HCT116 (cell line): ENCODE measurements at regions not wholly inside any gene's neighbourhood (a gene's known extent, or its start where the extent isn't known, plus 50 kb on each side); places are given as distances from the start of the nearest gene placed in this dataset.

ENCODE experiments used
- ATAC-seq: fragments of 200-7000 bp; cut with Tn5 transposase; 2 replicates; pipeline ENCODE4 v1.9.1; 2020; ENCODE audit warnings: mild to moderate bottlenecking, moderate library complexity
- BruUV-seq: library from RNA; stranded (reverse); fragments of 400-500 nt; replicated peaks from 2 replicates; lab custom pipeline; 2021; lab: Mats Ljungman, UMichigan
- CTCF ChIA-PET: fragments of 300-600 bp; sonication (Branson Sonifier 250); formaldehyde crosslinking; loops from one replicate; lab custom pipeline; 2021; ENCODE audit warnings: antibody characterized with exemption; lab: Charles Lee
- POLR2A ChIA-PET: fragments of 300-600, 350-600 bp; sonication (Branson Sonifier 250); formaldehyde crosslinking; loops from one replicate; lab custom pipeline; 2021; ENCODE audit warnings: antibody characterized with exemption; lab: Charles Lee
- RAD21 ChIA-PET, 2 experiments: fragments of 300-600 bp; sonication (Branson Sonifier 250); formaldehyde crosslinking; loops; one replicate each; lab custom pipeline; 2023; ENCODE audit warnings: low total read pairs in 2 of 2; ENCODE audit not compliant: uncharacterized antibody in 2 of 2, unreplicated experiment in 2 of 2, low non-redundant PET in 1 of 2; lab: Charles Lee
- DNase-seq: peaks from one replicate; pipeline ENCODE4 v3.0.0-alpha.2; 2010; ENCODE audit warnings: low read depth, low spot score
- H2AFZ ChIP-seq: fragments of 200-600 bp; shearing (Covaris generic), sonication (generic); 2 replicates; pipeline ENCODE4 v1.6.1; 2017; ENCODE audit warnings: low read depth, mixed run types, mixed read lengths, antibody characterized with exemption, low read length; ENCODE audit not compliant: poor library complexity, severe bottlenecking
- H3K27ac ChIP-seq: 2 replicates; pipeline ENCODE4 v1.5.1; 2012; ENCODE audit warnings: low read depth, low read length
- H3K27me3 ChIP-seq: fragments of 200-600 bp; sonication (generic); 2 replicates; pipeline ENCODE4 v1.6.1; 2016; ENCODE audit warnings: mixed run types, low read length, mixed read lengths; ENCODE audit not compliant: insufficient read depth
- H3K36me3 ChIP-seq, 2 experiments: fragments of 200-500 bp in 1 of 2; fragments of 200-600 bp in 1 of 2; sonication (Bioruptor generic) in 1 of 2; sonication (generic) in 1 of 2; 2 replicates each; pipeline versions ENCODE4 v1.5.1 to v1.6.1; 2014 to 2016; ENCODE audit warnings: low read length in 2 of 2, inconsistent platforms in 1 of 2, mixed read lengths in 1 of 2, mixed run types in 1 of 2; ENCODE audit not compliant: insufficient read depth in 2 of 2, control insufficient read depth in 1 of 2
- H3K4me1 ChIP-seq, 2 experiments: fragments of 200-600 bp in 1 of 2; sonication (generic) in 1 of 2; 2 replicates each; pipeline versions ENCODE4 v1.5.1 to v1.6.1; 2012 to 2017; ENCODE audit warnings: low read length in 2 of 2, inconsistent platforms in 1 of 2, mild to moderate bottlenecking in 1 of 2, mixed read lengths in 1 of 2, mixed run types in 1 of 2, moderate library complexity in 1 of 2; ENCODE audit not compliant: insufficient read depth in 2 of 2, control insufficient read depth in 1 of 2
- H3K4me2 ChIP-seq: fragments of 200-600 bp; sonication (generic); 2 replicates; pipeline ENCODE4 v1.6.1; 2017; ENCODE audit warnings: mixed run types, low read length, mixed read lengths
- H3K4me3 ChIP-seq, 2 experiments: fragments of 200-600 bp in 1 of 2; sonication (generic) in 1 of 2; replicated peaks in 1 of 2; 2 replicates each; pipeline ENCODE4 v1.5.1; 2011 to 2016; ENCODE audit warnings: low read length in 2 of 2, control low read depth in 1 of 2, low read depth in 1 of 2, mild to moderate bottlenecking in 1 of 2, mixed read lengths in 1 of 2, mixed run types in 1 of 2
- H3K79me2 ChIP-seq: fragments of 200-600 bp; sonication (generic); 2 replicates; pipeline ENCODE4 v1.6.1; 2017; ENCODE audit warnings: mild to moderate bottlenecking, mixed run types, low read length, moderate library complexity, mixed read lengths; ENCODE audit not compliant: insufficient read depth
- H3K9ac ChIP-seq: fragments of 200-600 bp; sonication (generic); 2 replicates; pipeline ENCODE4 v1.6.1; 2016; ENCODE audit warnings: low read length, mixed read lengths
- H3K9me2 ChIP-seq: fragments of 200-600 bp; sonication (generic), shearing (Covaris generic); 2 replicates; pipeline ENCODE4 v1.6.1; 2017; ENCODE audit warnings: mixed run types, mild to moderate bottlenecking, moderate library complexity; ENCODE audit not compliant: insufficient read depth
- H3K9me3 ChIP-seq, 2 experiments: fragments of 200-500 bp in 1 of 2; fragments of 200-600 bp in 1 of 2; sonication (Bioruptor generic) in 1 of 2; sonication (generic) in 1 of 2; 2 replicates each; pipeline ENCODE4 v1.6.1; 2014 to 2017; ENCODE audit warnings: low read length in 2 of 2, mixed read lengths in 2 of 2, inconsistent platforms in 1 of 2, low read depth in 1 of 2, mild to moderate bottlenecking in 1 of 2, mixed run types in 1 of 2, moderate library complexity in 1 of 2; ENCODE audit not compliant: control insufficient read depth in 1 of 2, insufficient read depth in 1 of 2
- H4K20me1 ChIP-seq: fragments of 200-600 bp; sonication (generic), shearing (Covaris generic); 2 replicates; pipeline ENCODE4 v1.6.1; 2017; ENCODE audit warnings: mixed run types, mild to moderate bottlenecking, moderate library complexity; ENCODE audit not compliant: insufficient read depth
- CBX3 ChIP-seq: IDR thresholded peaks from 2 replicates; pipeline ENCODE4 v1.6.1; 2012; ENCODE audit warnings: low read depth
- EGR1 ChIP-seq: IDR thresholded peaks from 2 replicates; pipeline ENCODE4 v1.6.1; 2012; ENCODE audit warnings: low read depth
- JUND ChIP-seq: IDR thresholded peaks from 2 replicates; pipeline ENCODE4 v1.6.1; 2012
- TCF7L2 ChIP-seq: IDR thresholded peaks from 2 replicates; pipeline ENCODE4 v1.7.0; 2011; ENCODE audit warnings: borderline replicate concordance, inconsistent platforms; ENCODE audit not compliant: insufficient read depth, insufficient read length; ENCODE audit errors: extremely low read depth
- ZFX ChIP-seq: fragments of 450-650 bp; IDR thresholded peaks from 2 replicates; pipeline ENCODE4 v1.6.1; 2017
- intact Hi-C: fragments of 100-400 bp; cut with micrococcal nuclease; formaldehyde crosslinking; loops from 2 replicates; pipeline ENCODE4 v1.10.0; 2022

DNA sequence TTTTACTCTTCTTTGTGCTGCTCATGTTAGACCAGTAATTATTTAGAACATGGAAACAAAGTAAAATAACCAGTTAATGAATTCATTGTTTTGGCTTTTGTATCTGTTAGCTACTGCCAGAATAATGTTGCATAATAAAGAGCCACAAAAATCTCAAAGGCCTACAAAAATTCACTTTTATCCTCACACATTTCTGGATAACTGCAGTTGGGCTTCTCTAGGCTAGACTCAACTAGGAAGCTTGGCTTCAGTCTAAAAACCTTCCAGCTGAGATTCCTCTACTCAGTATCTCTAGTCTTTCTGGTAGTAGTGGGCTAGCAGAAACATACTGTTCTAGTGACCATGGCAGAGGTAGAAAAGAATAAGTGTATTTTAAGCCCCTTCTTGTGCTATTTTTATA is 73.0 kb downstream of the FAT4 start:
- DNase-seq (no peak), ATAC-seq (no peak)
- Histone ChIP-seq H3K27ac (no peak overlapping the region), H3K36me3 (no peaks in the 10 kb centered on the region), H3K9ac (no peak overlapping the region), H2AFZ (no peak overlapping the region), H4K20me1 (no peaks in the 10 kb centered on the region), H3K4me2 (no peak overlapping the region), H3K79me2 (no peaks in the 10 kb centered on the region), H3K27me3 (no peaks in the 10 kb centered on the region), H3K9me2 (no peaks in the 10 kb centered on the region), H3K4me3 (no peak overlapping the region), H3K4me1 (0 out of 4 replicates have a peak, but pooled peaks cover 0 to 2% of the 10 kb centered on the region in 2 experiments), H3K9me3 (no peaks in the 10 kb centered on the region)
- BruUV-seq = no TSS peak
- ChIA-PET POLR2A (no interaction called here), RAD21 (no interaction called here), CTCF (no interaction called here)
- intact Hi-C loops = no loop called here
- TF ChIP-seq JUND (no peak), TCF7L2 (no peak), EGR1 (no peak)

DNA sequence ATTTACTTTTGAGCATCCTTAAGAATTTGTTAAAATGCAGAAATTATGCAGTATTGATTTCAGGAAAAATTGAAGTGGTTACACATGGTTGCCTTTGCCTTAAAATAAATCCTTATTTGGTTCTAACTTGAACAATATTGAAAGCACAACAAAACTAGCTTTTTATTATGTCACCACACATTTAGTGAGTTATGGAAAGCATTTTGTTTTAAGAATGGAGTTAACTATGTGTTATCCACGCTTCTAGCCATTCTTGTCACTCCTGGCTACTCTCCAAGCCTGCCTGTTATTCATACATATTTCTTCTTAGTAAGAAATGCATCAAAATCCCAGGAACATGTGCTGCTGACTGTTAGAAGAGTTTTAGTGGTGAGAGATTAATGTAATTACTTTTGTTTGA is 73.9 kb downstream of the FAT4 start:
- ChIA-PET CTCF (no interaction called here), POLR2A (no interaction called here), RAD21 (no interaction called here)
- no peaks in the 10 kb centered on the region for H3K79me2 ChIP-seq
- no peaks in the 10 kb centered on the region for H3K36me3 ChIP-seq
- no peak overlapping the region for H3K9ac ChIP-seq
- H2AFZ ChIP-seq = no peak overlapping the region
- H3K4me2 ChIP-seq = no peak overlapping the region
- H3K9me3 ChIP-seq = no peaks in the 10 kb centered on the region
- H3K27me3 ChIP-seq = no peaks in the 10 kb centered on the region
- BruUV-seq = no TSS peak
- 0 out of 4 replicates have a peak, but pooled peaks cover 0 to 2% of the 10 kb centered on the region in 2 experiments for H3K4me1 ChIP-seq
- ATAC-seq (no peak), DNase-seq (no peak)
- H4K20me1 ChIP-seq = no peaks in the 10 kb centered on the region
- TF ChIP-seq CBX3 (no peak), ZFX (no peak)
- intact Hi-C loops = no loop called here
- no peak overlapping the region for H3K27ac ChIP-seq
- H3K9me2 ChIP-seq = no peaks in the 10 kb centered on the region
- no peak overlapping the region for H3K4me3 ChIP-seq
